Neuronal stem cell (in vitro differentiated cells): ENCODE measurements at regions not wholly inside any gene's neighbourhood (a gene's known extent, or its start where the extent isn't known, plus 50 kb on each side); places are given as distances from the start of the nearest gene placed in this dataset.

Experiments
- DNase-seq: peaks from one replicate; pipeline ENCODE4 v3.0.0-alpha.2; 2013; ENCODE audit warnings: low spot score
- H2AFZ ChIP-seq: one replicate; pipeline ENCODE4 v1.6.1; 2013; ENCODE audit warnings: mild to moderate bottlenecking, low read length, inconsistent platforms
- H2AK5ac ChIP-seq: 2 replicates; pipeline ENCODE4 v1.6.1; 2013; ENCODE audit warnings: low read depth, mild to moderate bottlenecking, inconsistent platforms, low read length, moderate library complexity, mixed read lengths
- H2BK120ac ChIP-seq: 2 replicates; pipeline ENCODE4 v1.6.1; 2013; ENCODE audit warnings: low read depth, mild to moderate bottlenecking, inconsistent platforms, low read length, moderate library complexity, mixed read lengths
- H2BK12ac ChIP-seq: one replicate; pipeline ENCODE4 v1.6.1; 2013; ENCODE audit warnings: low read length, inconsistent platforms
- H2BK15ac ChIP-seq: 2 replicates; pipeline ENCODE4 v1.6.1; 2013; ENCODE audit warnings: mild to moderate bottlenecking, low read length, inconsistent platforms, mixed read lengths
- H2BK5ac ChIP-seq: one replicate; pipeline ENCODE4 v1.6.1; 2013; ENCODE audit warnings: inconsistent platforms, mild to moderate bottlenecking, low read length, moderate library complexity
- H3K14ac ChIP-seq: one replicate; pipeline ENCODE4 v1.6.1; 2013; ENCODE audit warnings: low read length, inconsistent platforms
- H3K18ac ChIP-seq: 2 replicates; pipeline ENCODE4 v1.6.1; 2013; ENCODE audit warnings: low read length, inconsistent platforms
- H3K23ac ChIP-seq: 2 replicates; pipeline ENCODE4 v1.6.1; 2013; ENCODE audit warnings: low read depth, mild to moderate bottlenecking, mixed read lengths, low read length, inconsistent platforms; ENCODE audit not compliant: poor library complexity
- H3K27ac ChIP-seq: replicated peaks from 3 replicates; pipeline ENCODE4 v1.5.1; 2013; ENCODE audit warnings: low read length, inconsistent platforms
- H3K27me3 ChIP-seq, 3 experiments: 2 replicates each; pipeline ENCODE4 v1.6.1; 2013; ENCODE audit warnings: low read length in 3 of 3, mild to moderate bottlenecking in 2 of 3, inconsistent platforms in 1 of 3, low read depth in 1 of 3, mixed read lengths in 1 of 3, moderate library complexity in 1 of 3; ENCODE audit not compliant: control insufficient read depth in 3 of 3, insufficient read depth in 3 of 3
- H3K36me3 ChIP-seq, 2 donors: replicated peaks in 1 of 2; 2 replicates each; pipeline ENCODE4 v1.6.1; 2013; ENCODE audit warnings: low read length in 2 of 2; ENCODE audit not compliant: control insufficient read depth in 2 of 2, insufficient read depth in 2 of 2
- H3K4ac ChIP-seq: 2 replicates; pipeline ENCODE4 v1.6.1; 2013; ENCODE audit warnings: inconsistent platforms, mild to moderate bottlenecking, low read length, moderate library complexity
- H3K4me1 ChIP-seq, 2 donors: 1 replicate in 1 of 2; 2 replicates in 1 of 2; pipeline ENCODE4 v1.6.1; 2013; ENCODE audit warnings: low read length in 2 of 2, low read depth in 1 of 2; ENCODE audit not compliant: control insufficient read depth in 2 of 2, insufficient read depth in 1 of 2
- H3K4me2 ChIP-seq: one replicate; pipeline ENCODE4 v1.6.1; 2013; ENCODE audit warnings: mild to moderate bottlenecking, low read length, inconsistent platforms; ENCODE audit not compliant: insufficient read depth, poor library complexity, severe bottlenecking
- H3K4me3 ChIP-seq, 2 donors: 2 replicates each; pipeline ENCODE4 v1.5.1; 2013; ENCODE audit warnings: low read length in 2 of 2, mild to moderate bottlenecking in 2 of 2, inconsistent platforms in 1 of 2, moderate library complexity in 1 of 2
- H3K79me1 ChIP-seq: one replicate; pipeline ENCODE4 v1.6.1; 2013; ENCODE audit warnings: low read depth, mild to moderate bottlenecking, inconsistent platforms, low read length, moderate library complexity
- H3K9ac ChIP-seq: one replicate; pipeline ENCODE4 v1.6.1; 2013; ENCODE audit warnings: mild to moderate bottlenecking, low read depth, low read length, inconsistent platforms; ENCODE audit not compliant: poor library complexity
- H3K9me3 ChIP-seq, 2 donors: replicated peaks in 1 of 2; 2 replicates each; pipeline versions ENCODE3 to v1.6.1; 2013; ENCODE audit warnings: low read length in 2 of 2, mild to moderate bottlenecking in 2 of 2, inconsistent platforms in 1 of 2, low read depth in 1 of 2, mixed read lengths in 1 of 2, moderate library complexity in 1 of 2; ENCODE audit not compliant: control insufficient read depth in 2 of 2, insufficient read depth in 1 of 2
- H4K8ac ChIP-seq: one replicate; pipeline ENCODE4 v1.6.1; 2013; ENCODE audit warnings: low read depth, mild to moderate bottlenecking, inconsistent platforms, low read length, moderate library complexity
- H4K91ac ChIP-seq: one replicate; pipeline ENCODE4 v1.6.1; 2013; ENCODE audit warnings: low read length, low read depth, mild to moderate bottlenecking, inconsistent platforms; ENCODE audit not compliant: poor library complexity
- WGBS, 2 donors: extraction: QIAGEN DNeasy Blood & Tissue Kit; methylation state at CpG; one replicate each; pipeline ENCODE4 v1.1.7; 2013; ENCODE audit warnings: missing lambda C conversion rate in 2 of 2, mixed read lengths in 1 of 2; ENCODE audit not compliant: insufficient read length in 2 of 2, insufficient replicate concordance in 1 of 2; ENCODE audit errors: extremely low coverage in 2 of 2; 5-methylcytosine and 5-hydroxymethylcytosine counted together

- Histone ChIP-seq H3K27ac (no peak overlapping the region), H3K27me3 (no peaks in the 10 kb centered on the region), H2BK5ac (no peak overlapping the region), H3K9ac (no peak overlapping the region), H3K18ac (no peak overlapping the region), H2BK12ac (no peak overlapping the region), H3K4ac (no peak overlapping the region), H3K36me3 (no peaks in the 10 kb centered on the region), H2AK5ac (no peak overlapping the region), H3K9me3 (no peaks in the 10 kb centered on the region), H3K23ac (no peak overlapping the region), H2BK15ac (no peak overlapping the region), H3K4me1 (no peaks in the 10 kb centered on the region), H4K8ac (no peak overlapping the region), H3K79me1 (no peaks in the 10 kb centered on the region), H2BK120ac (no peak overlapping the region), H3K4me3 (no peak overlapping the region), H3K14ac (no peak overlapping the region), H3K4me2 (no peak overlapping the region), H4K91ac (no peak overlapping the region), H2AFZ (no peak overlapping the region)
- DNase-seq = no peak
Measured at GRCh38 chr4:106830879-106831278, 205.2 kb downstream of the DKK2 start.

GRCh38 chr4:106818764-106819163 lies 217.3 kb downstream of the DKK2 start:
- H2AFZ ChIP-seq = no peak overlapping the region
- no peak overlapping the region for H3K9ac ChIP-seq
- H3K14ac ChIP-seq = no peak overlapping the region
- H3K18ac ChIP-seq = no peak overlapping the region
- no peaks in the 10 kb centered on the region for H3K79me1 ChIP-seq
- no peak overlapping the region for H3K4me3 ChIP-seq
- no peak overlapping the region for H3K27ac ChIP-seq
- no peak overlapping the region for H4K91ac ChIP-seq
- no peak for DNase-seq
- H3K23ac ChIP-seq = no peak overlapping the region
- peaks cover 0 to 2% of the 10 kb centered on the region in 2 donors for H3K9me3 ChIP-seq
- H3K36me3 ChIP-seq = no peaks in the 10 kb centered on the region
- H3K4me2 ChIP-seq = no peak overlapping the region
- H3K27me3 ChIP-seq = no peaks in the 10 kb centered on the region
- H2AK5ac ChIP-seq = no peak overlapping the region
- H2BK120ac ChIP-seq = no peak overlapping the region
- H2BK15ac ChIP-seq = no peak overlapping the region
- WGBS, 2 donors = no CpG with 5 or more reads among the region's 1 CpG
- no peak overlapping the region for H2BK5ac ChIP-seq
- no peak overlapping the region for H2BK12ac ChIP-seq
- no peaks in the 10 kb centered on the region for H3K4me1 ChIP-seq
- H4K8ac ChIP-seq = no peak overlapping the region
- no peak overlapping the region for H3K4ac ChIP-seq

- Histone ChIP-seq H3K4ac (no peak overlapping the region), H2BK12ac (no peak overlapping the region), H3K9me3 (no peaks in the 10 kb centered on the region), H3K36me3 (no peaks in the 10 kb centered on the region), H3K27ac (no peak overlapping the region), H3K9ac (no peak overlapping the region), H3K27me3 (no peaks in the 10 kb centered on the region), H4K8ac (no peak overlapping the region), H4K91ac (no peak overlapping the region), H2AFZ (no peak overlapping the region), H3K23ac (no peak overlapping the region), H3K14ac (no peak overlapping the region), H3K79me1 (no peaks in the 10 kb centered on the region), H3K4me3 (no peak overlapping the region), H2BK5ac (no peak overlapping the region), H2AK5ac (no peak overlapping the region), H3K18ac (no peak overlapping the region), H2BK120ac (no peak overlapping the region), H2BK15ac (no peak overlapping the region), H3K4me1 (no peaks in the 10 kb centered on the region), H3K4me2 (no peak overlapping the region)
- no CpG with 5 or more reads among the region's 1 CpG for WGBS, 2 donors
- no peak for DNase-seq
Measured at GRCh38 chr4:106816496-106816895, 219.6 kb downstream of the DKK2 start.

GRCh38 chr4:106810122-106810521 lies 226.0 kb downstream of the DKK2 start:
- Histone ChIP-seq H4K91ac (no peak overlapping the region), H3K4me2 (no peak overlapping the region), H3K9ac (no peak overlapping the region), H2BK12ac (no peak overlapping the region), H3K27me3 (no peaks in the 10 kb centered on the region), H2AK5ac (no peak overlapping the region), H3K27ac (no peak overlapping the region), H3K4me3 (no peak overlapping the region), H3K9me3 (no peaks in the 10 kb centered on the region), H2BK5ac (no peak overlapping the region), H2AFZ (no peak overlapping the region), H3K4ac (no peak overlapping the region), H3K23ac (no peak overlapping the region), H4K8ac (no peak overlapping the region), H3K79me1 (no peaks in the 10 kb centered on the region), H2BK120ac (no peak overlapping the region), H2BK15ac (no peak overlapping the region), H3K14ac (no peak overlapping the region), H3K36me3 (no peaks in the 10 kb centered on the region), H3K4me1 (no peaks in the 10 kb centered on the region), H3K18ac (no peak overlapping the region)
- DNase-seq = no peak
